ENCODE measurements at regions not wholly inside any gene's neighbourhood (a gene's known extent, or its start where the extent isn't known, plus 50 kb on each side); places are given as distances from the start of the nearest gene placed in this dataset.

GRCh38 chr2:58666323-58666970 is 425.3 kb upstream of the FANCL start:
- DNase-seq, result no peak

GRCh38 chr2:58665154-58665553 is 424.0 kb upstream of the FANCL start:
- DNase-seq, result no peak

GRCh38 chr2:58664523-58665151 is 423.5 kb upstream of the FANCL start:
- peak; percentile 55 for DNase-seq

- DNase-seq, result no peak
These were observed 418.9 kb upstream of the FANCL start for GRCh38 chr2:58660046-58660445.

- DNase-seq, result no peak
These were observed 414.0 kb upstream of the FANCL start for GRCh38 chr2:58655152-58655551.

GRCh38 chr2:58651930-58652329 is 410.8 kb upstream of the FANCL start:
- DNase-seq, result no peak

GRCh38 chr2:58650781-58651180 is 409.7 kb upstream of the FANCL start:
- no peak for DNase-seq

- no peak for DNase-seq
These were observed 408.6 kb upstream of the FANCL start for GRCh38 chr2:58649756-58650155.

- DNase-seq, result peak; percentile 11
These were observed 403.9 kb upstream of the FANCL start for GRCh38 chr2:58645017-58645416.

- no peak for DNase-seq
These were observed 403.3 kb upstream of the FANCL start for GRCh38 chr2:58644451-58644850.

- DNase-seq, result no peak
These were observed 399.9 kb upstream of the FANCL start for GRCh38 chr2:58641001-58641400.

GRCh38 chr2:58640042-58640441 is 398.9 kb upstream of the FANCL start:
- DNase-seq, result no peak

GRCh38 chr2:58638256-58638805 is 397.2 kb upstream of the FANCL start:
- no peak for DNase-seq

- no peak for DNase-seq
These were observed 395.7 kb upstream of the FANCL start for GRCh38 chr2:58636872-58637271.

- no peak for DNase-seq
These were observed 394.8 kb upstream of the FANCL start for GRCh38 chr2:58635801-58636375.

- peak; percentile 92 for DNase-seq
These were observed 393.7 kb upstream of the FANCL start for GRCh38 chr2:58634653-58635370.

GRCh38 chr2:58633613-58634365 is 392.7 kb upstream of the FANCL start:
- DNase-seq, result peak; percentile 3

- no peak for DNase-seq
These were observed 390.9 kb upstream of the FANCL start for GRCh38 chr2:58631986-58632385.

- no peak for DNase-seq
These were observed 388.5 kb upstream of the FANCL start for GRCh38 chr2:58629545-58630119.

- DNase-seq, result no peak
These were observed 379.8 kb upstream of the FANCL start for GRCh38 chr2:58620896-58621295.

GRCh38 chr2:58620093-58620492 is 379.0 kb upstream of the FANCL start:
- DNase-seq, result no peak

- no peak for DNase-seq
These were observed 375.8 kb upstream of the FANCL start for GRCh38 chr2:58616961-58617360.

Measured in NCI-H146 (cell line).